Stomach (tissue), 8 donors: ENCODE measurements at regions not wholly inside any gene's neighbourhood (a gene's known extent, or its start where the extent isn't known, plus 50 kb on each side); places are given as distances from the start of the nearest gene placed in this dataset.

ENCODE experiments used
- DNase-seq, 2 donors: peaks; one replicate each; pipeline versions ENCODE4 v3.0.0 to v3.0.0-alpha.2; 2013 to 2019
- H3K27ac ChIP-seq, 5 donors: fragments of 200-600 bp in 4 of 5; sonication (generic) in 4 of 5; one replicate each; pipeline ENCODE4 v1.5.1; 2013 to 2019; ENCODE audit warnings: mild to moderate bottlenecking in 1 of 5, moderate library complexity in 1 of 5
- H3K27me3 ChIP-seq, 3 donors: fragments of 200-600 bp; sonication (generic); one replicate each; pipeline ENCODE4 v1.5.1; 2017 to 2019; ENCODE audit warnings: mixed run types in 1 of 3
- H3K36me3 ChIP-seq, 4 donors: fragments of 200-600 bp; sonication (generic); 1 replicate in 3 of 4; 2 replicates in 1 of 4; pipeline ENCODE4 v1.5.1; 2016 to 2019
- H3K4me1 ChIP-seq, 4 donors: fragments of 200-600 bp; sonication (generic); one replicate each; pipeline ENCODE4 v1.5.1; 2016 to 2019
- H3K4me3 ChIP-seq, 4 donors: fragments of 200-600 bp; sonication (generic) in 3 of 4; one replicate each; pipeline ENCODE4 v1.5.1; 2016 to 2019; ENCODE audit warnings: mild to moderate bottlenecking in 1 of 4
- H3K9me3 ChIP-seq, 4 donors: fragments of 200-600 bp; sonication (generic); one replicate each; pipeline ENCODE4 v1.5.1; 2016 to 2019
- CTCF ChIP-seq, 7 experiments: fragments of 450-650 bp in 4 of 7; fragments of 200-600 bp in 3 of 7; sonication (generic) in 3 of 7; IDR thresholded peaks; one replicate each; pipeline ENCODE4 v1.5.1; 2016 to 2019; ENCODE audit warnings: antibody characterized with exemption in 7 of 7, control low read depth in 2 of 7, mild to moderate bottlenecking in 1 of 7
- EP300 ChIP-seq: sonication (generic); formaldehyde crosslinking; IDR thresholded peaks from one replicate; pipeline ENCODE4 v1.6.1; 2017; ENCODE audit warnings: antibody characterized with exemption
- POLR2A ChIP-seq, 4 donors: fragments of 450-650 bp; IDR thresholded peaks; one replicate each; pipeline ENCODE4 v1.6.1; 2016; ENCODE audit warnings: antibody characterized with exemption in 4 of 4, control low read depth in 2 of 4, mild to moderate bottlenecking in 1 of 4, moderate library complexity in 1 of 4
- POLR2AphosphoS5 ChIP-seq, 3 donors: sonication (generic); formaldehyde crosslinking; IDR thresholded peaks; one replicate each; pipeline ENCODE4 v1.6.1; 2016; ENCODE audit warnings: antibody characterized with exemption in 3 of 3
- WGBS, 5 donors: extraction: QIAGEN DNeasy Blood & Tissue Kit in 3 of 5; methylation state at CpG; one replicate each; pipeline versions ENCODE4 v1.1.5 to v1.1.7; 2013 to 2018; 5-methylcytosine and 5-hydroxymethylcytosine counted together
- intact Hi-C: fragments of 100-400 bp; cut with DNase I; formaldehyde crosslinking; loops from one replicate; pipeline ENCODE4 v1.15.1; 2023; ENCODE audit warnings: low total_unique reads
- donor health status: healthy with polysubstance abuse.
- donor health status: Bipolar disorder and iron deficiency.
- donor health status: healthy.

- Histone ChIP-seq H3K27ac (no peak overlapping the region), H3K4me1 (no peaks in the 10 kb centered on the region), H3K36me3 (no peaks in the 10 kb centered on the region), H3K4me3 (no peak overlapping the region), H3K9me3 (no peaks in the 10 kb centered on the region), H3K27me3 (no peaks in the 10 kb centered on the region)
- no peak for DNase-seq
- TF ChIP-seq EP300: no peak
- TF ChIP-seq CTCF (IDR thresholded peaks at IDR 0.05): no peak
- no peak for TF ChIP-seq POLR2AphosphoS5 (IDR thresholded peaks at IDR 0.05)
- TF ChIP-seq POLR2A (IDR thresholded peaks at IDR 0.05): no peak
- 89 to 96% (median 91%) methylated on average over 4 of the region's 4 CpGs for WGBS, 5 donors
- intact Hi-C loops: no loop called here
Observed at GRCh38 chr13:79222427-79223205, 183.4 kb downstream of the RBM26 start.

GRCh38 chr13:79212064-79212619 lies 193.9 kb downstream of the RBM26 start:
- no peak for TF ChIP-seq CTCF (IDR thresholded peaks at IDR 0.05)
- TF ChIP-seq POLR2AphosphoS5 (IDR thresholded peaks at IDR 0.05): no peak
- TF ChIP-seq POLR2A (IDR thresholded peaks at IDR 0.05): no peak
- no peak for TF ChIP-seq EP300
- Histone ChIP-seq H3K27me3 (no peaks in the 10 kb centered on the region), H3K4me1 (peaks cover 0 to 3% (median 0%) of the 10 kb centered on the region in 4 donors), H3K4me3 (no peak overlapping the region), H3K36me3 (no peaks in the 10 kb centered on the region), H3K9me3 (no peaks in the 10 kb centered on the region), H3K27ac (no peak overlapping the region)
- DNase-seq: no peak
- WGBS, 5 donors: 22 to 52% (median 40%) methylated on average over 10 of the region's 10 CpGs
- intact Hi-C loops: no loop called here

- no peak overlapping the region for H3K27ac ChIP-seq
- DNase-seq: no peak
- H3K36me3 ChIP-seq: no peaks in the 10 kb centered on the region
- intact Hi-C loops: no loop called here
- H3K4me1 ChIP-seq: peaks cover 0 to 3% (median 0%) of the 10 kb centered on the region in 4 donors
- H3K4me3 ChIP-seq: no peak overlapping the region
- no peaks in the 10 kb centered on the region for H3K9me3 ChIP-seq
- WGBS, 5 donors: 82 to 95% (median 92%) methylated on average over 1 of the region's 1 CpG
- TF ChIP-seq CTCF (IDR thresholded peaks at IDR 0.05): no peak
- no peak for TF ChIP-seq POLR2A (IDR thresholded peaks at IDR 0.05)
- no peak for TF ChIP-seq POLR2AphosphoS5 (IDR thresholded peaks at IDR 0.05)
- TF ChIP-seq EP300: no peak
- H3K27me3 ChIP-seq: no peaks in the 10 kb centered on the region
Observed at GRCh38 chr13:79211377-79211776, 194.7 kb downstream of the RBM26 start.

- Histone ChIP-seq H3K27ac (no peak overlapping the region), H3K27me3 (no peaks in the 10 kb centered on the region), H3K9me3 (no peaks in the 10 kb centered on the region), H3K36me3 (no peaks in the 10 kb centered on the region), H3K4me3 (no peak overlapping the region), H3K4me1 (no peaks in the 10 kb centered on the region)
- intact Hi-C loops: no loop called here
- WGBS, 5 donors: 63 to 85% (median 67%) methylated on average over 2 of the region's 2 CpGs
- no peak for DNase-seq
- TF ChIP-seq CTCF (IDR thresholded peaks at IDR 0.05): no peak
- no peak for TF ChIP-seq POLR2A (IDR thresholded peaks at IDR 0.05)
- no peak for TF ChIP-seq EP300
- no peak for TF ChIP-seq POLR2AphosphoS5 (IDR thresholded peaks at IDR 0.05)
Observed at GRCh38 chr13:79197933-79198332, 208.1 kb downstream of the RBM26 start.
